GM21723 (cell line): ENCODE measurements at regions not wholly inside any gene's neighbourhood (a gene's known extent, or its start where the extent isn't known, plus 50 kb on each side); places are given as distances from the start of the nearest gene placed in this dataset.
"Not testable (repeated sequence)": the region's sequence is repeated elsewhere in the genome, so short reads cannot be mapped to it uniquely, and the experiment has no call there.

Experiments used
- ATAC-seq: cut with Tn5 transposase; IDR thresholded peaks from one replicate; pipeline ENCODE4 v1.9.1; 2021; ENCODE audit warnings: mild to moderate bottlenecking, moderate library complexity; ENCODE audit not compliant: unreplicated experiment

- ATAC-seq, result no peak
Measured at GRCh38 chr12:107144441-107144840, 51.1 kb upstream of the CRY1 start.

- ATAC-seq, result no peak
Measured at GRCh38 chr12:107144990-107145389, 51.6 kb upstream of the CRY1 start.

GRCh38 chr12:107145397-107145796 is 52.0 kb upstream of the CRY1 start:
- ATAC-seq, result no peak

GRCh38 chr12:107148107-107148506 is 54.8 kb upstream of the CRY1 start:
- no peak for ATAC-seq

- no peak for ATAC-seq
Measured at GRCh38 chr12:107152315-107152714, 59.0 kb upstream of the CRY1 start.

GRCh38 chr12:107159384-107159900 is 66.1 kb upstream of the CRY1 start:
- no peak for ATAC-seq

GRCh38 chr12:107163413-107163812 is 70.1 kb upstream of the CRY1 start:
- no peak for ATAC-seq

GRCh38 chr12:107164392-107164791 is 71.0 kb upstream of the CRY1 start:
- ATAC-seq, result no peak

GRCh38 chr12:107165581-107165980 is 72.2 kb upstream of the CRY1 start:
- no peak for ATAC-seq

- no peak for ATAC-seq
Measured at GRCh38 chr12:107167756-107168155, 74.4 kb upstream of the CRY1 start.

- ATAC-seq, result no peak
Measured at GRCh38 chr12:107169200-107169599, 75.9 kb upstream of the CRY1 start.

- ATAC-seq, result no peak
Measured at GRCh38 chr12:107178776-107179175, 85.4 kb upstream of the CRY1 start.

- ATAC-seq, result no peak
Measured at GRCh38 chr12:107179871-107180270, 86.5 kb upstream of the CRY1 start.

GRCh38 chr12:107180272-107180671 is 86.9 kb upstream of the CRY1 start:
- ATAC-seq, result no peak

- no peak for ATAC-seq
Measured at GRCh38 chr12:107184359-107184930, 91.1 kb upstream of the CRY1 start.

GRCh38 chr12:107196681-107197080 is 103.3 kb upstream of the CRY1 start:
- ATAC-seq, result no peak

- no peak for ATAC-seq
Measured at GRCh38 chr12:107200394-107200793, 107.0 kb upstream of the CRY1 start.

- ATAC-seq, result no peak
Measured at GRCh38 chr12:107207931-107208525, 114.7 kb upstream of the CRY1 start.

- ATAC-seq, result not testable (repeated sequence)
Measured at GRCh38 chr12:107209700-107210099, 116.4 kb upstream of the CRY1 start.

GRCh38 chr12:107214373-107214773 is 121.0 kb upstream of the CRY1 start:
- not testable (repeated sequence) for ATAC-seq

GRCh38 chr12:107216411-107216810 is 123.1 kb upstream of the CRY1 start:
- ATAC-seq, result not testable (repeated sequence)

- ATAC-seq, result no peak
Measured at GRCh38 chr12:107219301-107219700, 126.0 kb upstream of the CRY1 start.

GRCh38 chr12:107221913-107222312 is 128.6 kb upstream of the CRY1 start:
- no peak for ATAC-seq
